ENCODE measurements at regions not wholly inside any gene's neighbourhood (a gene's known extent, or its start where the extent isn't known, plus 50 kb on each side); places are given as distances from the start of the nearest gene placed in this dataset.
A peak's percentile ranks its signal among the peaks of the same experiment; 100 is the strongest.

DNA sequence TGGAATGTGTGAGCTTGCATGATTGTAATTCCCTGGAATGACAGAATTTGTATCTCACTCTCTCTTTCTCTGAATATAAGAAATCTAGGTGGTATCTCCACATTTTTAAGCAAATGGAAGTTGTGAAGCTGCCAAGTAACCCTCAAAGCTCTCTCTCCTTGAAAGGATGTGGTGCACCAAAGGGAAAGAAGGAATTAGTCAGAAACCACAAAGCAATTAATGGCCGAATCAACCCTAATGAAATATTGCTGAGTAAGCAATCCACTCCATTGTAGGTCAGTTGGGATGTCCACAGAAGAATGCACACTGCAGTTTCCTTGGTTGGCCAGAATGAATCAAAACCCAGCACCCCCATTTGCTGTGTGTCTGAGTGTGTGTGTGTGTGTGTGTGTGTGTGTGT, 153.5 kb downstream of the KCNA5 start:
- DNase-seq (no peak), ATAC-seq (no peak)
- H3K4me1 Mint-ChIP-seq, result no peaks in the 10 kb centered on the region
- no peak overlapping the region for H3K27ac Mint-ChIP-seq
- H3K9me3 Mint-ChIP-seq, result no peaks in the 10 kb centered on the region
- H3K36me3 Mint-ChIP-seq (ENCODE audit: low read depth), result no peaks in the 10 kb centered on the region
- H3K27me3 Mint-ChIP-seq, result peaks cover 17% of the 10 kb centered on the region
- H3K4me3 Mint-ChIP-seq, result no peak overlapping the region

DNA sequence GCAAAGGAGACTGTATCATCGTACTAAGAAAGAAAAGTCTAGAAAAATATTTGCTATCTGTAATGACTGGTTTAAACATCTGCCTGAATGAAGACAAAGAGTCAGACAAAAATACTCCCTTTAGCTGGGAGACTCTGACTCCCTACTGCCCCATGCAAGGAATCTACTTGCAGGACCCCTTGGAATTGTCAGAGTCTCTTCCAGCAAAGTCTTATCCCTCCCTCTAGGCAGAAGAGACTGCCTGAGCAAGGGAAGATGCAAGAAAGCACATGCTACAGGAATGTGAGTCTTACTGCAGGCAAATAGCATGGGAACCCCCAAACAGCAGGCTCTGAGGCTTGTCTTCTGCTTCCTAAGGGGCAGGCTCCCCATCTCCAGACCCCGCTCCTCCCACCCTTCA, 154.0 kb downstream of the KCNA5 start:
- no peaks in the 10 kb centered on the region for H3K9me3 Mint-ChIP-seq
- H3K4me3 Mint-ChIP-seq, result no peak overlapping the region
- no peak overlapping the region for H3K27ac Mint-ChIP-seq
- DNase-seq (no peak), ATAC-seq (no peak)
- H3K4me1 Mint-ChIP-seq, result no peaks in the 10 kb centered on the region
- H3K36me3 Mint-ChIP-seq (ENCODE audit: low read depth), result no peaks in the 10 kb centered on the region
- H3K27me3 Mint-ChIP-seq, result peaks cover 17% of the 10 kb centered on the region

DNA sequence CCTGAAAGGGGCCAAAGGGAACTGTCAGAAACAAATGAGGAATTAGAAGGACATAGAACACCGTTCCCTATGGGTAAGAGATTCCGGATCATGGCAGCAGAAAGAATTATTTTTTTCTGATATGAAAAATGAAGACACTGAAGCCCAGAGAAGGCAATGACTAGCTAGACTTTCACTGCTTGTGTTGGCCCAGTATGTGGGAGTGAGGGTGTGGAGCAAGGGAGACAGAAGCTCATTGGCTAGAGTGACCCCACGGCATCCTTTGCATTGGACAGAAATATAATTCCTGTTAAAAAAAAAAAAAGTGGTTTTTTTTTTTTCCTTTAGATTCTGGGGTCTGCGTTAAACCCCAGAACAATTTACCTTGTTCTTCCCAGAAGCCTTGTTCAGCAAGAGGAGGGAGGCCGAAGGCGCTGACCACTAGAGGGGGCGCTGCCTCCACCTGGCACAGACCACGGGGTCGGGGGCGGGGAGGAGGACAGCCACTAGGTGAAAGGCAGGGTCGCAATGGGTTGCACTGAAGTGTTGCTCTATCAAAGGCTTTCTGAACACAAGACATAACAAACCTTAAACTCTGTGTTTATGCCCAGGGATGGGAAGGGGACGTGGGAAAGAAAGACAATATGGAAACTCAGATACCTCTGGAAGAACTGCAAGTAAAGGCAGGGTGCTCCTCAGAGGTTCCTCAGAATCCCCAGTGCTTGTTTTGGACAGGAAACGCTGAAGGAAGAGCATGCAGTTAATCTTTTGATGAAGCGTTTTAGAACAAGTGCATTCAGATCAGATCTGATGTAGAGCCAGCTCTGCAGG, 156.8 kb downstream of the KCNA5 start:
- no peaks in the 10 kb centered on the region for H3K4me1 Mint-ChIP-seq
- H3K36me3 Mint-ChIP-seq (ENCODE audit: low read depth), result no peaks in the 10 kb centered on the region
- H3K4me3 Mint-ChIP-seq, result no peak overlapping the region
- no peak overlapping the region for H3K27ac Mint-ChIP-seq
- H3K9me3 Mint-ChIP-seq, result no peaks in the 10 kb centered on the region
- DNase-seq (peak; percentile 48), ATAC-seq (no peak)
- peaks cover 17% of the 10 kb centered on the region for H3K27me3 Mint-ChIP-seq

DNA sequence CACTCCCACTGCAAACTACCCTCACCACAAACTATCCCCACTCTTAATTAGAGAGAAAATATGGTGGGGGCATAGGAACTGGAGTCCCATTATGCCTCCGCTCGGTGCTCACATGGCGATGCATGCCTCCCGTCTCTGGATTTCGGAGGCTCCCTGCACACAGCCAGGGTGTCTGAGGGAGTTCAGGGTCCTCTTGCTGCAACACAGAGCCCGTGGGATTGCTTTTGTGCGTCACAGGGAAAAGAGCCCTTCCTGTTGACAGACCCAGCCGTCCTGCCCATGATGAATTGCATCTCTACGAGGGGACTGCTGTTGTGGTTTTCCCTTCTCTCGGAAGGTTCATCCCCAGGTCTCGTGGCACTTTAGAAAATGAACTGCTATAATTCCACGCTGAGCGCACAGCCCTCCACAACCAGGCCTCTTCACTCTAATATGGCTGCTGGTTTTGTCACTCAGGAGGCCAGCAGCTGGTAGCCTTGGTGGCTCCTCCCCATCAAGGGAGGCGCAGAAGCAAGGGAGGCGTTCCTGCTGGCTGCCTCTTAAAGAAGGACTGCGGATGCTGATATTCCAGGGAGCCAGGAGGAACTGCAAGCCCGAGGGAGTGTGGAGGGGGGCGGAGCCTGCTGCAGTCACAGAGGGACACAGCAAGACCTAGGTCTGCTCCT, 158.0 kb downstream of the KCNA5 start:
- DNase-seq (no peak), ATAC-seq (no peak)
- peaks cover 15% of the 10 kb centered on the region for H3K27me3 Mint-ChIP-seq
- H3K36me3 Mint-ChIP-seq (ENCODE audit: low read depth), result no peaks in the 10 kb centered on the region
- no peaks in the 10 kb centered on the region for H3K9me3 Mint-ChIP-seq
- no peak overlapping the region for H3K4me3 Mint-ChIP-seq
- no peaks in the 10 kb centered on the region for H3K4me1 Mint-ChIP-seq
- no peak overlapping the region for H3K27ac Mint-ChIP-seq

DNA sequence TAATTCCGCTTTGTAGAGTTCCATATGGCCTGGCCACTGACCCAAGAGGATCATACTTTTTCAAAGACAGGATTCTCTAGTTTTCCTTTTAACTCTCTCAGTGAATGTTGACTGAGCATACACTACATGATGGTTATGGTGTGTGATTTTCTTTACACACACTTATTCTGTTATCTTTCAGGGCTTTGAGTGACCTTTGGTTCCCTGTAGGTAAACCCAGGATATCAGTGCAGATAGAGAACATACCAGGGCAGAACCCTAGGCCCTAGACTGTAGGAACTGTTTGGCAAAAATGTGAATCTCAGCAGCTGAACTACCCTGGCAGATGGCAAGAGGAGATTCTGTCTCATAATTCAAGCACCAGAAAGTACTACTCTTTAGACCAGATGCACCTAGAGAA, 159.6 kb downstream of the KCNA5 start:
- Mint-ChIP-seq H3K4me1 (no peaks in the 10 kb centered on the region), H3K27ac (no peak overlapping the region), H3K9me3 (no peaks in the 10 kb centered on the region), H3K36me3 (ENCODE audit: low read depth) (no peaks in the 10 kb centered on the region), H3K27me3 (peaks cover 10% of the 10 kb centered on the region), H3K4me3 (no peak overlapping the region)
- ATAC-seq, result no peak
- no peak for DNase-seq

DNA sequence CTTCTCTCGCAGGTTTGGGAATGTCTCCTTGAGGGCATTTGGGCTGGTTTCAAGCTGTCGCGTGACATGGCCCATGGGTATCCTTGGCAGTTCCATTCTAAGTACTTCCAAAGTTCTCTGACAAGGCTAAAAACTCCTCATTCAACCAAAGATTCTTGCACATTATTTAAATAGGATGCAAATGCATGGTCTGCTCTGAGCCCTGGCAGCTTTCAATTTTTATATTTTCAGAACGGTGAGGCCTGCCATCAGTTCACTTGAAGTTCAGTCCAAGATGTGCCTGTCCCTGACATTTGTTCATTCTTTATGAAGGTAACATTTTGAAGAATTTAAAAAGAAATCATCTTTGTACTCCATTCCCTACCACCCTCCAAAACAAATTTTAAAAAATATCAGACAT, 160.0 kb downstream of the KCNA5 start:
- Mint-ChIP-seq H3K4me3 (no peak overlapping the region), H3K4me1 (no peaks in the 10 kb centered on the region), H3K27me3 (peaks cover 7% of the 10 kb centered on the region), H3K27ac (no peak overlapping the region), H3K9me3 (no peaks in the 10 kb centered on the region), H3K36me3 (ENCODE audit: low read depth) (no peaks in the 10 kb centered on the region)
- no peak for ATAC-seq
- DNase-seq, result no peak

DNA sequence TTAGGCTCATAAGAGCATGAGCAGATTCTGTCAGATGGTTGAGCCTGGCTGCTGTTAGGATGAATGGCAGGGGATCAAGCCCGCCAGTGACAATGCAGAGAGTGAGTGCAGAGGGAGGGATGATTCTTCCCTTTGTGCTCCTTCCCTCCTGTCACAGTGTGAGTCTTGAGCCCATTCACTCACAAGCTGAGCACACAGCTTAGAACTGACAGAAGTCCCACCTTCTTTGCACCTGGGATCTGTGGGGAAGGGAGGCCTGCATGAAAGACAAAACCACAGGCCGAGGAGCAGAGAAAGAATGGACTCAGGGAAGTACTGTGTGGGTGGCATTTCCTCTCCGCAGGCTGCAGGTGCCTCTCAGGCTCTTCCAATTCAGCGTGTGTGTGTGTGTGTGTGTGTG, 160.6 kb downstream of the KCNA5 start:
- DNase-seq (no peak), ATAC-seq (no peak)
- no peak overlapping the region for H3K4me3 Mint-ChIP-seq
- no peaks in the 10 kb centered on the region for H3K36me3 Mint-ChIP-seq (ENCODE audit: low read depth)
- H3K27ac Mint-ChIP-seq, result no peak overlapping the region
- H3K4me1 Mint-ChIP-seq, result no peaks in the 10 kb centered on the region
- H3K27me3 Mint-ChIP-seq, result peaks cover 6% of the 10 kb centered on the region
- H3K9me3 Mint-ChIP-seq, result no peaks in the 10 kb centered on the region

DNA sequence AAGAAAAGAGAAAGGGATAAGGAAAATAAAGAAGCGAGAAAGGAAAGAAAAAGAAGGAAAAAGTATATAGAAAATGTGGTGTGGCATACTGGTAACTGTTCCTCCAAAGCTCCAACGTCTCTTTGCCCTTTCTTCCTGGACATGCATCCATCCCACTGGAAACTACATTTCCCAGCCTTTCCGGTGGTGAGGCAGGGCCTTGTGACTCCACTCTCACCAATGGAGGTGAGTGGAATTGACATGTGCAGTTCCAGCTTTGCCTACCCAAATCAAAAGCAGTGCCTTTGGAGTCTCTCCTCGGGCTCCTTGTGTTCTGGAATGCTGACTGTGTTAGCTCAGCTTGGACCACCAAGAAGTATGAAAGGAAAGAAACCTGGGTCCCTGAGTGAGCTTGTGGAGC, 161.2 kb downstream of the KCNA5 start:
- no peak for ATAC-seq
- H3K27ac Mint-ChIP-seq, result no peak overlapping the region
- H3K4me3 Mint-ChIP-seq, result no peak overlapping the region
- no peaks in the 10 kb centered on the region for H3K36me3 Mint-ChIP-seq (ENCODE audit: low read depth)
- H3K4me1 Mint-ChIP-seq, result no peaks in the 10 kb centered on the region
- DNase-seq, result no peak
- H3K9me3 Mint-ChIP-seq, result no peaks in the 10 kb centered on the region
- peaks cover 2% of the 10 kb centered on the region for H3K27me3 Mint-ChIP-seq

DNA sequence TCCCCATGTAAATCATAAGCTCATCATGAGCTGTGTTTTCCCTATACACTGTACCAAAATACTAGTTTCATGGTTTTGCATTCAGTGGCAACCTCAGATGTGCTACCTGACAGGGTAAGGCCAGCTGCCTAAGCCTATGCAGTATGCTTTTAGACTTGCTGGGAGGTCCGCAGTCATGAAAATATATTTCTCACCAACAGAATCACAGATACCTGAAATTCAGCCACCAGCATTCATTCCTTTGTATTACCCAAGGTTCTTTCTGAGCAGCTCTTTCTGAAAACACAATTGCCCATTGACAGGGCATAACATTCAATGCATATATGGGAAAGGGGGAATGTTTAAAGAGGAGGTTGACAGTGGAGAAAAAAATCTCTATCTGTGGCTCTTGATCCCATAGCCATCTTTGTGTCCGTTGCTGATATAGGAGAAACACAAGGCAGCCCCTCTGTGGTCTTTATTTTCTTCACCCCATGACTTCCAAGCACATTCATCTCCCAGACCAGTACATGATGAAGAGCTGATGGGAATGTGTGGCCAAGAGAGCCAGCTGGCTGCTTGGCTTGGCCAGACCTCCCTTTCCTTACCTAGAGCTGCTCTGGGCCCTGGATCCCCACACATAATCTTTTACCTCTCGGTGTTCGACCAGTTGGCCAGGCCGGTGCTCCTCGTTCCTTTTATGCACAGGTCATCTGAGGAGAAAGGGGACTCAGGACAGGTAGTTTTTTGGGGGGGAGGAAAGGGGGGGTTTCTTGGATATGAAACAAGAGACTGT, 162.9 kb downstream of the KCNA5 start:
- ATAC-seq (no peak), DNase-seq (no peak)
- Mint-ChIP-seq H3K9me3 (no peaks in the 10 kb centered on the region), H3K27me3 (peaks cover 4% of the 10 kb centered on the region), H3K4me1 (no peaks in the 10 kb centered on the region), H3K4me3 (no peak overlapping the region), H3K27ac (no peak overlapping the region), H3K36me3 (ENCODE audit: low read depth) (no peaks in the 10 kb centered on the region)

DNA sequence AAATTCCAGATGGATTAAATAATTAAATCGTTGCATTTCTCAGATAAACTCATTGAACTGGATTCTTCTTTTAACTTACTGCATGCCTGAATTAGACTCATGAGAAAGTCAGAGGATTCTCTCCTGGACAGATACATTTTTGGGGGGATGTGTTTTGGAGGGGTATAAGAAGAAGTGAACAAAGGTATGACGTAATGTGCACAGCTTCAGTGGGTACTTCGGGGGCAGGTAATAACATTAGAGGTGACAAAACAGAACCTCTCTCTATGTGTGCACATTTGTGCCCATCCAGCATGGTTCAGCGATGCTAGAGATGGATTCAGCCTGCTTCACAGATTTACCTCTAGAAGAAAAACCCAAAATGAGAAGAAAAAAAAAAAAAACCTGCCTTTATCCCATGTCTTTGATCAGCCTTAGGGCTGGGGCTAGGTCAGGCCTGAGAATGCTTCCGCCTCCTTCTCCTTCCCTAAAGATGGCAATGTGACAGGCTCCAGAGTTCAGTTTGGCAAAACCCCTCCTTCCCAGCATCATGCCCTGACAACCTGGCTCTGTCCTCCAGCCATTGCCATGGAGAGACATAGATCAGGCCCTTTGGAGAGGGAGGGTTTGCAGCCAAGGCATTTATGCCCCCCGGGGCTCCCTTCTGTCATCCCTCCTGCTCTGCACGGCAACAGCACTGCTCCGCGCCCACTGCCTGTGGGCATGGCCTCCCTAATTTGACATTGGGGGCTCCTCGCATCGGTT, 166.7 kb downstream of the KCNA5 start:
- no peak overlapping the region for H3K27ac Mint-ChIP-seq
- no peaks in the 10 kb centered on the region for H3K36me3 Mint-ChIP-seq (ENCODE audit: low read depth)
- no peak for ATAC-seq

DNA sequence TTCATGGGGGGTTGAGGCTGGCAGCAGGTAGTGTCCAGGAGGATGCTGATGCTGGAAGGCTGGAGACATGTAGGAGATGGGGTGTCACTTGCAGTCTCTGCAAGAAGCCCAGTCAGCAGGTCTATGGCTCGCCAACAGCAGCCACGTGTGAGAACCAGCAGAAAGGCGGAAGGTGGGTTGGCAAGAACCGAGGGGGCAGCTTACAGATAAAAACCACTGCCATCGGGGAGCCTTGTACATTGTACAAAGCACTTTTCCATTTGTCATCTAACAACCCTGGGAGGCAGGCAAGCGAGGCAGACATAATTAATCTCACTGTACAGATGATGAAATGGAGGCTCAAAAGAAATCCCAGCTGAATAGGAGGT, 167.2 kb downstream of the KCNA5 start:
- H3K4me3 Mint-ChIP-seq, result no peak overlapping the region
- no peaks in the 10 kb centered on the region for H3K36me3 Mint-ChIP-seq (ENCODE audit: low read depth)
- H3K27me3 Mint-ChIP-seq, result peaks cover 9% of the 10 kb centered on the region
- ATAC-seq, result no peak
- H3K9me3 Mint-ChIP-seq, result no peaks in the 10 kb centered on the region
- no peak for DNase-seq
- no peak overlapping the region for H3K27ac Mint-ChIP-seq
- H3K4me1 Mint-ChIP-seq, result no peaks in the 10 kb centered on the region

More for the DNA sequence above, 166.7 kb downstream of the KCNA5 start:
- no peaks in the 10 kb centered on the region for H3K4me1 Mint-ChIP-seq
- no peaks in the 10 kb centered on the region for H3K9me3 Mint-ChIP-seq
- no peak overlapping the region for H3K4me3 Mint-ChIP-seq
- DNase-seq, result no peak
- peaks cover 9% of the 10 kb centered on the region for H3K27me3 Mint-ChIP-seq

DNA sequence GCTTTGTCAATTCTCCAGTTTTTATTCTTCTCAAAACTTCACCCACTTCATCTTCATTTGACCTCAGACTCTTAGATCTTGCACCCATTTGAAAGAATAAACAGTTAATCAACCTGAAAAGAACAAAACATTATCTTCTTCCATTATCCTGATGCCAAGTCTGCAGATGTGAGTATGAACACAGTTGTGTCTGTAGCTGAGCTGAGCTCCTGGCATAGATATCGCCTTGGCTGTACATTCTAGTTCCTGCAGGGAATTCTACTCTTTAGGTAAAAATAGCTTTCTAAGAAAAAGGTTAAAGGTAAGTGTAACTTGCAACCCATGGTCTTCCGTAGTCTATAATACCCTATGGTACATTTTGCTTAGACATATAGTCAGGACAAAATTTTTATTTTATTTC, 169.7 kb downstream of the KCNA5 start:
- Mint-ChIP-seq H3K36me3 (ENCODE audit: low read depth) (no peaks in the 10 kb centered on the region), H3K27ac (no peak overlapping the region), H3K27me3 (peaks cover 10% of the 10 kb centered on the region), H3K4me1 (no peaks in the 10 kb centered on the region), H3K4me3 (no peak overlapping the region), H3K9me3 (no peaks in the 10 kb centered on the region)
- DNase-seq (no peak), ATAC-seq (no peak)

DNA sequence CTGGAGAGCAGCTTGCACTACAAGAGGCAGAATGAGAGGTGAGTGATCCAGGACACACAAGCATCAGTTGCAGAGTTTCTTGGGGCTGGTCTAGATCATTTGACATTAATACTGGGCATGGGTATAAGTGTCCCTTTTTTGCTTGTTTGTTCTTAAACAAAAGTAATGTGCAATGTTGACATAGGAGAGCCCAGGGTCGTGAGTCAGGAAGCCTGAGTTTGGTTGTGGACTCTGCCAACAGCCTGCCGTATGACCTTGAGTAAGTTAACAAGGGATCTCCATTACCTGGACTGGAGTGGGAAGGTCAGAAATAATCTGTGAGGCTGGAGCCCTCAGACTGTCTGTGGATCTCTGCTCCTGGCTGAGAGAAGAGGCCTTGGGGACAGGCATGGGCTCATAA, 170.3 kb downstream of the KCNA5 start:
- Mint-ChIP-seq H3K27me3 (peaks cover 10% of the 10 kb centered on the region), H3K36me3 (ENCODE audit: low read depth) (no peaks in the 10 kb centered on the region)
- no peak for ATAC-seq

DNA sequence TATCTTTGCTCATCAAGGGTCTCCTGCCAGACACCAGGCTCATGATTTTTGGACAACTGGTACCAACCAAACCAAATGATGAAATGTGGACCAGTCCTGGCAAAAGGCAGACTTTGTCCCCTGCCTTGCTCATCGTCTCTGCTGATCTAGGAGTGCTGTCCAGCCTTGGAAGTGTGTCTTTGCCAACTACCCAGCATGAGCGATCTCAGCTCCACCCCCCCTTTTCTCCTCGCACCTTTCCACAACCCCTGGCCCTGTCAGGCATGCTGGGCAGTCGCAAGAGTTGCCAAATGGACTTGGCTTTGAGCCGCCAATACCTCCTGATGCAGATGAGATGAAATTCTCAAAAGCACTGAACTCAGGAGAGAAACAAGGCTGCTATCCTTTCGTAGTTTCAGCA, 174.3 kb downstream of the KCNA5 start:
- Mint-ChIP-seq H3K27me3 (peaks cover 21% of the 10 kb centered on the region), H3K9me3 (no peaks in the 10 kb centered on the region), H3K27ac (no peak overlapping the region), H3K36me3 (ENCODE audit: low read depth) (no peaks in the 10 kb centered on the region), H3K4me3 (no peak overlapping the region), H3K4me1 (peaks cover 7% of the 10 kb centered on the region)
- ATAC-seq, result no peak
- no peak for DNase-seq

More for the DNA sequence above, 170.3 kb downstream of the KCNA5 start:
- DNase-seq, result no peak
- Mint-ChIP-seq H3K4me3 (no peak overlapping the region), H3K27ac (no peak overlapping the region), H3K4me1 (no peaks in the 10 kb centered on the region), H3K9me3 (no peaks in the 10 kb centered on the region)
